ENCODE measurements at regions not wholly inside any gene's neighbourhood (a gene's known extent, or its start where the extent isn't known, plus 50 kb on each side); places are given as distances from the start of the nearest gene placed in this dataset.

DNA sequence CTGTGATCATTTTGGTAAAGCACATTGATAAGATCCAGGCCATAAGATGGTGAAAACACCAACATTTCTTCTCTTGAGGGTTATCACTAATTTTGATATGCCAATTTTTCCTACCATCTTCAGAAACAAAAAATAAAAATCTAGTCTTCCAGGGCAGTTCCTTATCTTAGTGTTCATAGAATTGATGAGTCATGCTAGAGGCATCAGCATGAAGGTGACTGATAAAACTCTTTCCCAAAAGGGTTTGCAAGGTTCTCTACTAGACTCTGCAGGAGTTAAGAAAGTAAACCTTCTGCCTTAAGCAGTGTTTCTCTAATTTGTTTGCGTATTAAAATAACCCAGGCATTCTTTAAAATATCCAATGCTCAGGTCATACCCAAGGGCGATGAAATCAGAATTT lies 483.1 kb upstream of the CNTNAP2 start:
- POLR2A ChIA-PET: no interaction called here
- Histone ChIP-seq H3K9ac (replicated peaks; ENCODE audit: extremely low read depth, insufficient read depth, low read length) (no peak overlapping the region), H3K36me3 (ENCODE audit: control insufficient read depth in 2 of 2, extremely low read depth in 1 of 2, insufficient read depth in 2 of 2, low read length in 2 of 2) (no peaks in the 10 kb centered on the region), H3K4me1 (ENCODE audit: control insufficient read depth, extremely low read depth, insufficient read depth, low read length) (no peaks in the 10 kb centered on the region), H3K9me3 (replicated peaks; ENCODE audit: control insufficient read depth, insufficient read depth, low read length) (peaks cover 2% of the 10 kb centered on the region), H3K27me3 (ENCODE audit: control insufficient read depth in 2 of 2, insufficient read depth in 2 of 2, low read length in 2 of 2) (no peaks in the 10 kb centered on the region), H4K20me1 (replicated peaks; ENCODE audit: control insufficient read depth, extremely low read depth, insufficient read depth, low read length) (no peaks in the 10 kb centered on the region), H3K4me2 (ENCODE audit: insufficient read depth, low read length) (no peak overlapping the region), H3K27ac (ENCODE audit: insufficient read depth, low read depth, low read length) (no peak overlapping the region), H3K9me1 (replicated peaks; ENCODE audit: control insufficient read depth, extremely low read depth, insufficient read depth, low read length) (no peaks in the 10 kb centered on the region), H3K79me2 (ENCODE audit: control insufficient read depth, insufficient read depth, low read length) (no peaks in the 10 kb centered on the region), H3K4me3 (replicated peaks in 1 of 3; ENCODE audit: insufficient read depth in 1 of 3, low read depth in 1 of 3, low read length in 3 of 3) (no peak overlapping the region), H2AFZ (ENCODE audit: low read depth, low read length) (no peak overlapping the region)
- BruUV-seq (replicated peaks): no TSS peak
- TF ChIP-seq EZH2 (IDR thresholded peaks at IDR 0.05; ENCODE audit: borderline replicate concordance, low read depth, low read length, severe bottlenecking) (no peak), MYC (IDR thresholded peaks at IDR 0.05; ENCODE audit: low read depth, low read length) (no peak), POLR2AphosphoS5 (IDR thresholded peaks at IDR 0.05; ENCODE audit: insufficient read depth, low read depth, low read length) (no peak), GATA2 (IDR thresholded peaks at IDR 0.05; ENCODE audit: insufficient read depth, insufficient read length, low read depth, low read length) (no peak), JUN (IDR thresholded peaks at IDR 0.05; ENCODE audit: borderline replicate concordance, insufficient read depth, insufficient read length, low read depth) (no peak), POLR2A (IDR thresholded peaks at IDR 0.05; ENCODE audit: low read depth, low read length) (no peak), FOS (IDR thresholded peaks at IDR 0.05; ENCODE audit: borderline replicate concordance, insufficient read depth, low read length) (no peak)
- TF ChIP-seq, protein P1, sequence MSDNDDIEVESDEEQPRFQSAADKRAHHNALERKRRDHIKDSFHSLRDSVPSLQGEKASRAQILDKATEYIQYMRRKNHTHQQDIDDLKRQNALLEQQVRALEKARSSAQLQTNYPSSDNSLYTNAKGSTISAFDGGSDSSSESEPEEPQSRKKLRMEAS (IDR thresholded peaks at IDR 0.05; ENCODE audit: insufficient read depth, insufficient read length): no peak
- TF ChIP-seq, protein P2, sequence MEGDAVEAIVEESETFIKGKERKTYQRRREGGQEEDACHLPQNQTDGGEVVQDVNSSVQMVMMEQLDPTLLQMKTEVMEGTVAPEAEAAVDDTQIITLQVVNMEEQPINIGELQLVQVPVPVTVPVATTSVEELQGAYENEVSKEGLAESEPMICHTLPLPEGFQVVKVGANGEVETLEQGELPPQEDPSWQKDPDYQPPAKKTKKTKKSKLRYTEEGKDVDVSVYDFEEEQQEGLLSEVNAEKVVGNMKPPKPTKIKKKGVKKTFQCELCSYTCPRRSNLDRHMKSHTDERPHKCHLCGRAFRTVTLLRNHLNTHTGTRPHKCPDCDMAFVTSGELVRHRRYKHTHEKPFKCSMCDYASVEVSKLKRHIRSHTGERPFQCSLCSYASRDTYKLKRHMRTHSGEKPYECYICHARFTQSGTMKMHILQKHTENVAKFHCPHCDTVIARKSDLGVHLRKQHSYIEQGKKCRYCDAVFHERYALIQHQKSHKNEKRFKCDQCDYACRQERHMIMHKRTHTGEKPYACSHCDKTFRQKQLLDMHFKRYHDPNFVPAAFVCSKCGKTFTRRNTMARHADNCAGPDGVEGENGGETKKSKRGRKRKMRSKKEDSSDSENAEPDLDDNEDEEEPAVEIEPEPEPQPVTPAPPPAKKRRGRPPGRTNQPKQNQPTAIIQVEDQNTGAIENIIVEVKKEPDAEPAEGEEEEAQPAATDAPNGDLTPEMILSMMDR (IDR thresholded peaks at IDR 0.05; ENCODE audit: extremely low read depth in 1 of 2, insufficient read depth in 1 of 2, low read depth in 1 of 2, low read length in 2 of 2): no peak
- CTCF ChIA-PET: no interaction called here
- FAIRE-seq (no peak), DNase-seq (ENCODE audit: low read depth, low spot score) (no peak)
- intact Hi-C loops (cut with micrococcal nuclease) (no loop called here), dilution Hi-C loops (cut with MboI; ENCODE audit: extremely low pct_ligation_motif_present, low sequenced_read_pairs) (no loop called here)

Data from endothelial cell of umbilical vein (primary cell).